ENCODE measurements at regions not wholly inside any gene's neighbourhood (a gene's known extent, or its start where the extent isn't known, plus 50 kb on each side); places are given as distances from the start of the nearest gene placed in this dataset.

DNA sequence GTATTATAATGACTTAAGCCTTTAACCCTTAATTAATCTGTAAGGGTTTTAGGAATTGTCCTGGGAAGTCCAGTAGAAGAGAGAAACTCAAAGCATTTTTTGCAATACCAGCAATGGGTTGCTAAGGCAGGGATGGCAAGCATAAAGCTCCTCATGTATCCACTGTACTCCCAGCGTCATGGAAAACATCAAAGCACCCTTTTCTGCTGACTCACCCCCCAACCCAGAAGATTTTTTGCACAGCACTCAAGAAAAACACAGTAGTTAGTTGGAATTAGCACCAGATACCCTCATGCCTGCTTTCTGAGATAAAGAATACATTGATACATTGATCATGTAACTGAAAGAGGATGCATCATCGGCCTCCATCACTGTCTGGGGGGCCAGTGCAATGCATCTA lies 199.1 kb upstream of the CNOT2 start:
- Histone ChIP-seq H3K4me3 (ENCODE audit: low read depth, low read length) (no peak overlapping the region), H3K27ac (ENCODE audit: low read depth, low read length) (no peak overlapping the region), H3K27me3 (ENCODE audit: control insufficient read depth, insufficient read depth, low read length) (no peaks in the 10 kb centered on the region), H3K9me3 (ENCODE audit: control insufficient read depth, insufficient read depth, low read length) (no peaks in the 10 kb centered on the region)
- ChIA-PET CTCF (interaction anchor here (0.7 kb wide), 1 partner anchor 10 kb away, joined by 4 read pairs; no protein-coding TSS in a partner anchor), POLR2A (no interaction called here)
- no peak for DNase-seq (ENCODE audit: low read depth, low spot score)
- TF ChIP-seq, protein P1, sequence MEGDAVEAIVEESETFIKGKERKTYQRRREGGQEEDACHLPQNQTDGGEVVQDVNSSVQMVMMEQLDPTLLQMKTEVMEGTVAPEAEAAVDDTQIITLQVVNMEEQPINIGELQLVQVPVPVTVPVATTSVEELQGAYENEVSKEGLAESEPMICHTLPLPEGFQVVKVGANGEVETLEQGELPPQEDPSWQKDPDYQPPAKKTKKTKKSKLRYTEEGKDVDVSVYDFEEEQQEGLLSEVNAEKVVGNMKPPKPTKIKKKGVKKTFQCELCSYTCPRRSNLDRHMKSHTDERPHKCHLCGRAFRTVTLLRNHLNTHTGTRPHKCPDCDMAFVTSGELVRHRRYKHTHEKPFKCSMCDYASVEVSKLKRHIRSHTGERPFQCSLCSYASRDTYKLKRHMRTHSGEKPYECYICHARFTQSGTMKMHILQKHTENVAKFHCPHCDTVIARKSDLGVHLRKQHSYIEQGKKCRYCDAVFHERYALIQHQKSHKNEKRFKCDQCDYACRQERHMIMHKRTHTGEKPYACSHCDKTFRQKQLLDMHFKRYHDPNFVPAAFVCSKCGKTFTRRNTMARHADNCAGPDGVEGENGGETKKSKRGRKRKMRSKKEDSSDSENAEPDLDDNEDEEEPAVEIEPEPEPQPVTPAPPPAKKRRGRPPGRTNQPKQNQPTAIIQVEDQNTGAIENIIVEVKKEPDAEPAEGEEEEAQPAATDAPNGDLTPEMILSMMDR (IDR thresholded peaks at IDR 0.05; ENCODE audit: low read depth, low read length) = no peak

- no peak for DNase-seq (ENCODE audit: low read depth, low spot score)
- TF ChIP-seq, protein P1 (IDR thresholded peaks at IDR 0.05; ENCODE audit: low read depth, low read length) = no peak
- no peaks in the 10 kb centered on the region for H3K27me3 ChIP-seq (ENCODE audit: control insufficient read depth, insufficient read depth, low read length)
- ChIA-PET POLR2A (no interaction called here), CTCF (interaction anchor here (0.7 kb wide), 1 partner anchor 10 kb away, joined by 4 read pairs; no protein-coding TSS in a partner anchor)
- no peaks in the 10 kb centered on the region for H3K9me3 ChIP-seq (ENCODE audit: control insufficient read depth, insufficient read depth, low read length)
- H3K4me3 ChIP-seq (ENCODE audit: low read depth, low read length) = no peak overlapping the region
- H3K27ac ChIP-seq (ENCODE audit: low read depth, low read length) = no peak overlapping the region
Observed at GRCh38 chr12:70045036-70045435, 198.2 kb upstream of the CNOT2 start.

- no peak overlapping the region for H3K27ac ChIP-seq (ENCODE audit: low read depth, low read length)
- H3K27me3 ChIP-seq (ENCODE audit: control insufficient read depth, insufficient read depth, low read length) = no peaks in the 10 kb centered on the region
- TF ChIP-seq, protein P1 (IDR thresholded peaks at IDR 0.05; ENCODE audit: low read depth, low read length) = no peak
- ChIA-PET POLR2A (no interaction called here), CTCF (no interaction called here)
- no peaks in the 10 kb centered on the region for H3K9me3 ChIP-seq (ENCODE audit: control insufficient read depth, insufficient read depth, low read length)
- no peak overlapping the region for H3K4me3 ChIP-seq (ENCODE audit: low read depth, low read length)
- DNase-seq (ENCODE audit: low read depth, low spot score) = no peak
Observed at GRCh38 chr12:70045514-70045913, 197.7 kb upstream of the CNOT2 start.

DNA sequence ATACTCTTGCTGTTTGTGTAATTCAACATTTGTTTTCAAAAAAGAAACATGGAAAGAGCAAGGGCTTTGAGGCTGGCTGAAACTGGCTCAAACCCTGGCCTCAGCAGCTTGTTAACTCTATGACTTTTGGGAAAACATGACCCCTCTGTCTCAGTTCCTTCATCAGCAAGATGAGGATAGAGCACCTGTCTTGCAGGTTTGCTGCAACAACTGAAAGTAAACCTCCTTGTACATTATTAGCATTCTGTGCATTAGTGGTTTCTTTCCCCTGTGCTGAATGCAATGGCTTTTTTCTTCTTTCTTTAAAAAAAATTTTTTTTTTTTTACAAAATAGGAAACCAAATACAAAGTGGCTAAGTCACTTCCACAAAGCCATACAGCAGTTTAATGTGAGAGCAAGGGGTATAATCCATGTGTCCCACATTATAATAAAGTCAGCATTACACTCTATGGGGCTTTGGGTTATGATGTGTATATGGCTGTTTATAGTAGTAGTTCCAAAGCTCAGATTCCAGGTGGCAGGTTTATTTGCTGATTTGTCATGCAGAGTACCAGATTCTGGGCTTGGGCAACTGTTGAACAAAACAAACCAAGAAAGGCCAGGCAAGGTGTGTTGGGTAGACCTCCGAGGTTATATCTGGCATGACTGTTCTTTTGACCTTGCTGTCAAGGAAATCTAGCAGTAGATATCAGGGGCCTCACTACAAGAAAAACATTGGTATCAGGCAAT lies 194.5 kb upstream of the CNOT2 start:
- H3K9me3 ChIP-seq (ENCODE audit: control insufficient read depth, insufficient read depth, low read length) = no peaks in the 10 kb centered on the region
- no peaks in the 10 kb centered on the region for H3K27me3 ChIP-seq (ENCODE audit: control insufficient read depth, insufficient read depth, low read length)
- POLR2A ChIA-PET = no interaction called here
- DNase-seq (ENCODE audit: low read depth, low spot score) = no peak
- TF ChIP-seq, protein P1 (IDR thresholded peaks at IDR 0.05; ENCODE audit: low read depth, low read length) = no peak
- CTCF ChIA-PET = no interaction called here
- no peak overlapping the region for H3K4me3 ChIP-seq (ENCODE audit: low read depth, low read length)
- H3K27ac ChIP-seq (ENCODE audit: low read depth, low read length) = no peak overlapping the region

DNA sequence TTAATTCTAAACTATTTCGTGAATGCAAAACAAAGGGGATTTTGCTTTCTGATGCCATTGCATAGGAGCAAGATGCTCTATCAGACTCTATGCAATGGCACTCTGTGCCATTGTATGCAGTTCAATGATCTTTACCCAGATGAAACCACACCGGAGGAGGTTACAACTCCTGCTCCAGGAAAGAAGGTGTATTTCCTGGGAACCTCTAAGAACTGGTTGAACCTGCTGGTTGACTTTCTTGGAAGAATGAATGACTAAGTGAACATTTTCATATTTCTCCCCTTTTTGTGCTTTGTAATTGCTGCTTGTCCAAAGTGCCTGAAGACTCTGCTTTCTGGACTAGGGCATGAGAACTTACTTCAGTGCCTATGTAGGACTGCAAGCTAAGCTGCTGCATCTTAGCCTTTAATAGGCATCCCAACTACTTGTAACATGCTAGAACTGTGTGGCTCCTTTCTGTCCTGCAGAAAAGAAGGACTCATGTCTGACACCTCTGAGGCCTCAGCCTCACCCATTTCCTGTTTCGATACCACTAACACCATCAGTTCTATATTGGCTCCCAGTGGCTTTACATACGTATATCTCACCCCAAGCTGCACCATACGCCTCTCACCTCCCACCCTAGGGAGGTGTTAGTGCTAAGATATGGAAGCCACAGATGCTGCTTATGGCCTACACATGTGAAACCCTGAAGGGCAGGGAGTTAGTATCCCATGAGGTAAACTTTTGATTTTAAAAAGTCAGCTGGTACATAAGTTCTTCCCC lies 193.5 kb upstream of the CNOT2 start:
- DNase-seq (ENCODE audit: low read depth, low spot score) = no peak
- POLR2A ChIA-PET = no interaction called here
- Histone ChIP-seq H3K27me3 (ENCODE audit: control insufficient read depth, insufficient read depth, low read length) (no peaks in the 10 kb centered on the region), H3K9me3 (ENCODE audit: control insufficient read depth, insufficient read depth, low read length) (no peaks in the 10 kb centered on the region), H3K4me3 (ENCODE audit: low read depth, low read length) (no peak overlapping the region), H3K27ac (ENCODE audit: low read depth, low read length) (no peak overlapping the region)
- TF ChIP-seq, protein P1 (IDR thresholded peaks at IDR 0.05; ENCODE audit: low read depth, low read length) = no peak
- CTCF ChIA-PET = no interaction called here
